GM19467 (cell line): ENCODE measurements at regions not wholly inside any gene's neighbourhood (a gene's known extent, or its start where the extent isn't known, plus 50 kb on each side); places are given as distances from the start of the nearest gene placed in this dataset.

Experiments used
- ATAC-seq: cut with Tn5 transposase; IDR thresholded peaks from one replicate; pipeline ENCODE4 v1.9.1; 2021; ENCODE audit warnings: mild to moderate bottlenecking, moderate library complexity; ENCODE audit not compliant: unreplicated experiment

DNA sequence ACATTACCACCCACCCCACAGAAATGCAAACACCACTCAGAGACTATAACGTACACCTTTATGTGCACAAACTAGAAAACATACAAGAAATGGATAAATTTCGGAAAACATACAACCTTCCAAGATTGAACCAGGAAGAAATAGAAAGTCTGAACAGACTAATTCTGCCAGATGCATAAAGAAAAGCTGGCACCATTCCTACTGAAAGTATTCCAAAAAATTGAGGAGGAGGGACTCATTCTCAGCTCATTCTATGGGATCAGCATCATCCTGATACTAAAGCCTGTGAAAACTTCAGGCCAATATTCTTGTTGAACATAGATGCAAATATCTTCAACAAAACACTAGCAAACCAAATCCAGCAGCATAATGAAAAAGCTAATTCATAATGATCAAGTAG is 115.1 kb upstream of the CD180 start:
- ATAC-seq: no peak

DNA sequence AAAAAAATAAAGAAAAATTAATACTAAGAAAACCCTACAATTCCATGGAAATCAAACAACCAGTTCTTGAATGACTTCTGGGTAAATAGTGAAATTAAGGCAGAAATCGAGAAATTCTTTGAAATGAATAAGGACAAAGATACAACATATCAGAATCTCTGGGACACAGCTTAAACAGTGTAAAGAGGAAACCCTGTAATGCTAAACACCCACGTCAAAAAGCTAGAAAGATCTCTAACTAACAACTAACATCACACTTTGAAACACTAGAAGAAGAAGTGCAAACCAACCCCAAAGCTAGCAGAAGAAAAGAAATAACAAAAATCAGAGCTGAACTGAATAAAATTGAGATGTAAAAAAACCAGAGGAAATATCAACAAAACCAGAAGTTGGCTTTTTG is 114.6 kb upstream of the CD180 start:
- no peak for ATAC-seq

DNA sequence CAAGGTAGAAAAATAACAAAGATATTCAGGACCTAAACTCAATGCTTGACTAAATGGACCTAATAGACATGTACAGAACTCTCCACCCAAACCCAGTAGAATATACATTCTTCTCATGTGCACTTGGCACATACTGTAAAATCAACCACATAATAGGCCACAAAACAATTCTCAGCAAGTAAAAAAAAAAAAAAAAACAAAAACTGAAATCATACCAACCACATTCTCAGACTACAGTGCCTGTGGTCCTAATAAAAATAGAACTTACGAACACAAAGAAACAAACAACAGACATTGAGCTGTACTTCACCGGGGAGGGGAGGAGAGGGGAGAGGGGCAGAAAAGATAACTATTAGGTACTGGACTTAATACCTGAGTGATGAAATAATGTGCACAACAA is 114.1 kb upstream of the CD180 start:
- ATAC-seq: no peak

DNA sequence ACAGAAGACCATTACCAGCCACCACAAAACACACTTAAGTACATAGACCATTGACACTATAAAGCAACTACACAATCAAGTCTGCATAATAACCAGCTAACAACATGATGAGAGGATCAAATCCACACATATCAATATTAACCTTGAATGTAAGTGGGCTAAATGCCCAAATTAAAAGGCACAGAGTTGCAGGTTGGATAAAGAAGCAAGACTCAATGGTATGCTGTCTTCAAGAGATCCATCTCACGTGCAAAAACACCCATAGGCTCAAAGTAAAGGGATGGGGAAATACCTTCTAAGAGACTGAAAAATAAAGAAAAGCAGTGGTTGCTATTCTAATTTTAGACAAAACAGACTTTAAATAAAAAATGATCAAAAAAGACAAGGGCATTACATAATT is 113.6 kb upstream of the CD180 start:
- ATAC-seq: no peak

DNA sequence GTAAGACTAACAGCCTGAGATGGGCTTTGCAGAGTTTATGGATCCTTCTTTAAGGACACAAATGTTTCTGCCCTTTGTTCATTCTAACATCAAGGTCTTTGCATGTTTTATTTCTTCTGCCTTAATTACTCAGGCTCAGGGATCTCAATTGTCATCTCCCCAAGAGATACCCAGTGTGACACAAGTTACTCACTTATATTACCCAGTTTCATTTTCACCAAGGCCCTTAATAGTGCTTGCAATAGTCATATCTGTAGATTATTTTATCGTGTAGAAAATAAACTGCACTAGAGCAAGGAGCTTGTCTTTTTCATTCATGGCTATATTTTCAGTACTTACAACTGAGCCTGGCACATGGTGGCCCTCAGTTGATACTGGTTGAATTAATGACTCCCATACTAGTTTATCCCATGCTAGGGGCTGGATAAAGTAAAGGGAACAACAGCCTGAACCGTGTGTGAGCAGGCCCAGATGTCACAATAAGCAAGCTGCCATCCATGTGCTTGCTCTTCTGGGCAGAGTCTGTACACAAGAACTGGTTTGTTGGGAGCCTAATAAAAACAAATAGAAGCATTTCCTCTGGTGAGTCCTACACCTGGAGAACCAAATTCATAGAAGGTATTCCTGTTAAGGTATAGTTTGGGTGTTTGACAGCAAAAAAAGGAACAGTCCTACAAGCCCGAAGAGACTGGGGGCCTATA is 112.5 kb upstream of the CD180 start:
- no peak for ATAC-seq

DNA sequence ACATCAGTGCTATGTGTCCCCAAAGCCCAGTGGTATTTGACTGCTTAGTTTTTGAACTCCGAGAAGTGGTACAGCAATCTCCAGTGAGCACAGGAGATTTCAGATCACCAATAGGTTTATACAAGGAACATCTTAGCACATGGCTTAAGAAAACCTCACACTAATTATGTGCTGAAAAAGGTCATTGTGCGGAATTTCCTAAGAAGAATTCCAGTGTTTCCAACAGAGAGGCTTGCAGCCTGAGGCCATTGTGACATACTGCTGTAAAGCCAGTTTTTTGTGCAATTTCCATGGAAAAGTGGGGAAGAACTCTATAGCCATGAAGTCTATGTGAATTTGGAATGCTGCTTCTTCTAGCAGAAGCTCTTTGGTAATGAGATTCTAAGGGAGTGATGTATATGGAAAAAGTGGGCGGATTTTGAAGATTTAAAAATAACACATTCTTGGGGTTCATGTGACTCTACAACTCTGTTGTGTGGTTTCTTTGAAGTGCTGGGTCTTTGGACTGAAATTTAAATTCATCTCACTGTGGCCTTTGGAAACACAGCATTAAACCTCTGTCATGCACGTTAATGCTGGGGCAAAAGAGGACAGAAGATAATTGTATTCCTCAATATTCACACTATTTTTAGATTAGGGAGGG is 110.5 kb upstream of the CD180 start:
- ATAC-seq: no peak

DNA sequence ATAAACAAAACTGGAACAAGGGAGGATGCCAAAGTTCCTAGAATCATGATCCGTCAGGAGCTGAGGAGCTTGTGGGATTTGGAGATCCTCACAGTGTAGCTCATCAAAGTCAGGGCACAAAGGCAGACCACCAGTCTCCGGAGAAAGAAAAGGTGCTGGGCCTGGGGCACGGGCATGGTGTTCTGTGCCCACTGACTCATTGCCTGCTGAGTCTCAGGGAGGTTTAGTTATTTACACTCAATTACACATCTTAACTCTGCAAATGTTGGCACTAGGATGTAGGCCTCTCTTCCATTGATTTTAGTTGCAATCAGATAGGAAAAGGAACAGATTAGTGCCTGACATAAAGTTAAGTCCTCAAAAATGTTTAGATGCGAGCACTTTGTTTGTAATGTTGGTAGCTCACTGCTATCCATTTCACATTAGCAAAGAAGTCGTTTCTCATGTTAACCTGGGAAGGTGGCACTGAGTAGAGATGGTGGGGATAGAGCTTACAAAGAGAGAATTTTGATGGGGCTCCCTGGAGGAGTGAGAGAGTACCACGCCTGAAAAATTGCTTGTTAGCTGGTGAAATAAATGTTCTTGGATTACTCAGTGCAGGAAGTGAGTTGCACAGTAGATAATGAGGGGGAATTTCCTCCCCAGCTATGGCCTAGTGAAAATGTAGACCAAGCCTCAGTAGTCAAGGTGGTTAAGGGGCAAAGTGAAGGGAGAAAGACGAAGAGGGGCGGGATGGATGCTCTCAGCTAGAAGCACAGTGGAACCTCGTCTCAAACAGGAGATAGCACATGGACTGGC is 109.5 kb upstream of the CD180 start:
- ATAC-seq: no peak

DNA sequence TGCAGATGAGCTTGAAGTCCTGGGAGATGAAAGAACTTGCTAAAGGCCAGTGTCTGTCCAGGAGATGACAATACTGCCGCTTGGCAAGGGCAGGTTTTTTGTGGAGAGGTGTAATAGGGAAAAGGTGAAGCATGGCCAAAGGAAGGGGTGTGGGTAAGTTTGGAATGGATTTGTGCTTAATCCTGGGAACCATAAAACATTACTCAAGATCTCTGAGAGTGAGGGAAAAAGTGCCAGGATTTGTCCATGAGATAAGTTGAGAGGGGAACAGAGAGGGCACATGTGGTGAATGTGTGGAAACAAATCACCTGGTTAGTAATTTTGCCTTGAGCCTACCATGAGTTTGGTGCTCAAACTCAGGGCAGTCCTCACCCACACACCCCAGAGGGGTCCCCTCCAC is 108.8 kb upstream of the CD180 start:
- no peak for ATAC-seq

DNA sequence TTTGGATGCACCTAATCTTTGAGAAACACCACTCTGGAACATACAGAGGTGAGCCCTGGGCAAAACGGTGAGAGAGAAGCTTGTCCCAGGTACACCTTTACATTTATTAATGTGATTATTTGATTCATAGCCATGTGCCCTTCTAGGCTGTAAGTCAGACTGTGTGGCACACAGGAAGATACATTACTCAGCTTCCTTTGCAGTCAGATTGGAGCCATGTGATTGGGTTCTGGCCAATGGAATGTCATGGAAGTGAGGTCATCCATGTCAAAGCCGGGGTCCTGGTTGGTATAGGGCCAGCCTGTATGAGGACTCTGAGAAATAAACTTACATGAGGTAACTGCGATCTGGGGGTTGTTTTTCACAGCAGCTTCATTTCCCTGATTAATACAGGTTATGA is 106.8 kb upstream of the CD180 start:
- ATAC-seq: no peak

DNA sequence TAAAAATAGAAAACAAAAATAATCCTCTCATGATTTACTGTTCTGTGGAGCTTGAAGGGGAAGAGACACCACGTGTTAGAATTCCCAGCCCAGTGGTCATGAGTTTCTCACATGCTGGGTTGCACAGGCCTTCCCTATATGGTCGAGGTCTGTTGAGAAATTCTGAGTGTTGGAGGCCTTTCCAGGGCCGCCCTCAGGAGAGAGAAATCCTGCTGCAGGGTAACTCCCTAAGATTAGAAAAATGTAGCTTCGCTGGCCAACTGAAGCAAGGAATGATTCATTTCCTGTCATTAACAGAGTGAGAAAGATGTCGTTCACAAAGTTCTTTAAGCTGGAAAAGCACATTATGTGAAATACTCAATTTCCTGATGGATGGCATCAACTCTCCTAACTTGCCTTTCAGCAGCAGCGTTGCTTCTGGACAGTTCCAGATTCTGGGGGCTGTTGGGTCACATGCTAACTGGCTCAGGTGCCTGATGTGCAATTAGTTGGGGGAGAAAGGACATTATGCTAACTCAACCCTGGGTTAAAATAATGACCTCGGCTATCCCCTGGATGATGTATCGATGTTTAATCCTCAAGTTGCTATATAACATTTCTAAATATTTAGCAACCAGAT is 104.8 kb upstream of the CD180 start:
- ATAC-seq: no peak

DNA sequence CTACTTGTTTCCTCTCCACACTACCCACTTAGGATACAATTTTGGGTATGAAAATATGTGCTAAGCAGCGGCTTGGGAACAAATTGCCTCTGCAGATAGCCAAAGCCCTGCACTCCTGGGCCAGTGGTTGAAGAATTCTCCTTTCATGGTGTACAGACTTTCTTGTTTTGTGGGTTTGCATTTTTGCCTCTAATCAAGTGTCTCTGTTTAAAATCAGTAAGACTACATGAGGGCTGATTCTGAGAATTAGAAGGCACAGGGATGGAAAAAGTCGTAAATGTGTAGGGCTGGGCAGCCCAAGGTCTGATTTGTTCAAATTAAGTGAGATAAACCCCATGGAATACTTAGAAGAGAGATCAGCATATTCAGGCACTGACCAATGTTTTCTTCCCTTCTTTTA is 103.7 kb upstream of the CD180 start:
- no peak for ATAC-seq

DNA sequence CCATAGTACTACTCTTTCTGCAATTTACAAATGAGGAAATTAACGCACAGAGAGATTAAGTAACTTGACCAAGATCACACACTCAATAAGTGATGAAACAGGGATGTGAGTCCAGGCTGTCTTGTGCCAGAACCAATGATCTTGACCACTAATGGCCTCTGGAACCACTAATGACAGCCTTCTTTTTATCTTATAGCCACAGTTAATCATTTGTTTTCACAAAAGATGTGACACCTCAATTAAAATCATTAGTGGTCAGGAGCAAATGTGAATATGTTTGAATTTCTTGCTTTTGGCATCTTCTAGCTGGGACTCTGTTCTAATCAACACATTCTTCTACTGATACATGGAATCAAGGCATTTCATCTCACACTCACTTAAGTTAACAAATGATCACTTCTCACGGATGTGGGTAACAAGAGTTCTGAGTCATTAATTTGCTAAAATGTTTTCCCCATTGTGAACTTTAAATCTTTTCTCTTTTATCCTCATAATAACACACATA is 102.7 kb upstream of the CD180 start:
- no peak for ATAC-seq

DNA sequence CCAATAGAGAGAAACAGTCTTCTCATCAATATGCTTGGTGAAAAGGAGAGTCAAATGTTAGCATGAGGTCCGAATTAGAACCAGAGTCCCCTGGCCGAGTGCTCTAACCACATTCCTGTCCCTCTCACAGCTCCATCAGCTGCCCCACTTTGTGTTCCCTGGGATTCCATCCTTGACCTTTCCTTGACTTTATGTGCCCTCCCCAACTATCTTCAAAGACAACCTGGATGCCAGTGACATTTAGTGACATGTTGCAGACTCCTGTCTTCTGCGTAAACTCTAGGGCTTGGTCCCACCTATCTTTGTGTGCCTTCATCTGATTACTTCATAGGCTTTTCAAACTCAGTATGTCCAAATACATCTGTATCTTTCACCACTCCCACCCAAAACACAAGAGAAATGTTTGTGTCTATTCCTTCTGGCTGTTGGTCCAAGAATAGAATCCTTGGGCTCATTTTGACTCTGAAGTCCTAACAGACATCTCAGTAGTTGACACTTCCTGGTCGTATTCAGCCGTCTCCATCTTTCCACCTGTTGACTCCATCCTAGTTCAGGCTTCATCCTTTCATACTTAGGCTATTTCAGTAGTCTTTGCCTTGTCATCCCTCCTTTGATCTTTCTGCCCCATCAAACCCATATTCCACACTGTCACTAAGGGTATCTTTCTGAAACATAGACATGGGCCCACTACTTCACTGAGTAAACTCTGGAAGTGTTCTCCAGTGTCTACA is 101.4 kb upstream of the CD180 start:
- no peak for ATAC-seq

DNA sequence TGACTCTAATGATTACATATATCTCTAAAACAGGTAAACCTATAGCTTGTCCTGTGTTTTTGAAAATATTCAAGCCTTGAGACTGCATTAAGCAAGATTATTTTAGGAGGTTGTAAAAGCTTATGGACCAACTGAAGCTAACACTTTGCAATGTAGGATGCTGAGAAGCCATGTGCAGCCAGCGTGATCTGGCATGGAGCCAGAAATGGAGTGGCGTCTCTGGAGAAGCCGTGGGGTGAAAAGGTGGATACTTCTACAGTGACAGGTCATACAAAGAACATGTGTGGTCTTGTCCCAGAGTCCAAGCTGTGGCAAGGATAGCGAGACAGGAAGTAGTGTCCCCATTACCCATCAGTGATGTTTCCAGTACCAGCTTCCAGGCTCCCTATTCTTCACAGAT is 100.8 kb upstream of the CD180 start:
- ATAC-seq: no peak

DNA sequence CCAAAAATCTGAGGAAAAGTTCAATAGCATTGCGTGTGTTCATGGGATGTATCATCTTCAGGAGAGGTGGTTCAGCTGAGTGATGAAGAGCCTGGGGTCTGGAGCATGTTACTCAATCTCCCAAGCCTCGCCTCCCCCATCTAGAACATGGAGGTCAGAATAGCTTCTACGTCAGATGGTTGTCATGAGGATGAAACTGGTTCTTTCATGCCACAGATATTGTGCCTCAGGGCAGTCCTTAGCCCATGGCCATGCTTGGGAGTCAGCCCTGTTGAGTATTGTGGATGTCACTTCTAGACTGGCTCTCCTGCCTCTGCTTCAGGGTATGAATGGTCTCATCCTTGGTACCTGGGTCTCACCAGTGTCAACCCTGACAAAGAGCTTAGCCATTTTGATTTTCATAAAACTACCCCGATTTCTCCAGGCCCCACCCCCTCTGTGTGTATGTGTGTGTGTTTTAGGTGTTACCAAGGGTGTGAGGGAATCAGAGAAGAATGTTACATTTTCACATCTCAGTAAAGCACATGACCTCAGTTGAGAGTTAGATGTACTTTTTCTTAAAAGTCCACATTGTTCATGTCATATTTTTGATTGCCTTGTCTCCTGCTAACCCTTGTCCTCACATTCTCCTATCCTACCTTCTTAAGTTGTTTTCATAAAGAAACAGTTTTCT is 97.8 kb upstream of the CD180 start:
- ATAC-seq: no peak

DNA sequence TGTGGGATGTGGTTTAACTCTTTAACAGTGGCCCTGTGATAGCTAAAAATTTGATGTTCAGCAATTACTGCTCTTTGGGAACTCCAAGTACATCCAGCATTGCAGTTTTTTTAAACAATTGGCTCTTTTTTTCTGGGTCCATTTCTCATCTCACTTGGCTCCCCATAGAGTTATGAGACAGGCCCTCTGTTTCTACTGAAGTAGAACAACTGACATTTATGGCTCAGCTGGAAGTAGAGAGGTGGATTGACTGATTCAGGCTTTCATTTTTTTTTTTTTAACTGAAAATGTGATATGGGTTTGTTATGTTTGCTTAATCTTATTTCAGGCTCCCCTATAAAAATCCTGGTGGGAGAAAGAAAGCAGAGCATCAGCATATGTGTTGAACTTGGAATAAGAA is 96.6 kb upstream of the CD180 start:
- no peak for ATAC-seq

DNA sequence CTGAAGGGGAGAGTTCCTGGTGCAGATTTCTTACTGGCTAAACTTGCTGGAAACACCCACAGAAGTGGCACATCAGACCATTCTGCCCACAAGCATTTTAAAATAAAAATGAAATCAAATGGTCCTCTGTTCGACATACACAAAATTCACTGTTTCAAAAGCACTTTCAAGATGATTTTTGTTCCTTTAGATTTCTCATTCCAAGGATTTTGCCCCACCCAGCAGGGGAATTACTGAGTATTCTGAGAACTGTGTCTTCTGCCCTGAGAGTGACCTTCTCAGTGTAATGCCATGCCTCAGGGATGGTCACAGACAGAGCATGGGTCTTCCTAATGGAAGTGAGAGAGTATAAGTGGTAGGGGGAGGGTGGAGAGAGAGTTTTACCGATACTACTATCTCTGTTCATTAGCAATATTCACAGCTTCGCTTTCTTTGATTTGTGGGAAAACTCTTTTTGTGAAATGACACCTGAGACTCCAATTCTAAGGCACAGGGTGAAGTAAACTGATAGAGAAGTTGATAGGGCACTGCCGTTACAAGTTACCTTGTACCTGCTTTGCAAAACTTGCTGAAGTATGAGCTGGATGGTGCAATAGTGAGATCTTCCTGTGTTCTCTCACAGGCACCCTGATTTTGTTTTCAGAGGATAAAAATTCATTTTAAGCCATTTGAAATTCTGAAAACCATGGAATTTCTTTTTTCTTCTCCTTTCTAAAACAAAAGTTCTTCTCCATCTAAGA is 95.8 kb upstream of the CD180 start:
- no peak for ATAC-seq

DNA sequence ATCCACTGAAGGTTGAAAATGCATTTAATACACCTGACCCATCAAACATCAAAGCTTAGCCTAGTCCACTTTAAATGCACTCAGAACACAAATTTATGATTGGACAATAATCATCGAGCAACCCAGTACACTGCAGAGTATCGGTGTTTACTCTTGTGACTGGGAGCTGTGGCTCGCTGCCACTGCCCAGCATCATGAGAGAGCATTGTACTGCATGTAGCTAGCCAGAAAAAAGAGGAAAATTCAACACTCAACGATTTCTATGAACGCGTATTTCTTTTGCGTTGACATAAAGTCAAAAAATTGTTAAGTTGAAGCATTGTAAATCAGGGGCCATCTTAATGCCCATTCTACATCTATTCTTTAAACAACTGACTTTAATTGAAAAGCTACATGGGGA is 95.1 kb upstream of the CD180 start:
- ATAC-seq: no peak

DNA sequence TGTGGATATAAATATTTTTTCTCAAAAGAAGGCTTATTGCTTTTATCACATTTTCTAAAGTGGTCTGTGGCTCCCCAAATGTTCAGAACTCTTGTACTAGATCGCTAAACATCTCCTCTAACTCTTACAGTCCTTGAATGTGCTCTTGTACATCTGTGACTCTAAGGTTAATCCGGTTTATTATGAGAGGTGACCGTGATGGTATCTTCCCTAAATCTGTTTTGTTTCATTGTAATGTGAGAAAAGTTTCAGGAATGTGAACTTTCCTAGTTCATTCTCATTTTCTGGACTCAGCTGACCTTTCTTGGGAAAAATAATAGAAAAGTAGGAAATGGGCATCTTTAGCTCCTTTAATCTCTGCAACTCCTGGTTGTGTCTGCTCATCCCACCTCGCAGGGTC is 94.5 kb upstream of the CD180 start:
- no peak for ATAC-seq

DNA sequence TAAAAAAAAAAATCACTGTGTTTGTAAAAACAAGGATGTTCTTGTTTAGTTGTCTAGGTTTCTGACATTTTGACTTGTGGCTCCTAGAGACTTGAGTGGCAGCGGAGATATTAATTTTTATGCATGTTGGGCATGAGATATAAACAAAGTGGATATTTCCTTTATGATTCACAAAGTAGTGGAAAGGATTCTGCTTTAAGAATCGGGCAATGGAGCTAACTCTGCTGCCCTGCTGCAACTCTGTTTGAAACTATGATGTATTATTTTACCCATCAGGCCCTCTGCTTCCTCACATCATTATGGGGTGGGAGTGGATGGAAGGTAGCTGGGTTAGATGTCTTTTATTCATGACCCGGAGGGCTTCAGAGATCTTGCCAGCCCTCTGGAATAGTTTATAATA is 94.1 kb upstream of the CD180 start:
- no peak for ATAC-seq
